PFSK-1 (cell line): ENCODE measurements at regions not wholly inside any gene's neighbourhood (a gene's known extent, or its start where the extent isn't known, plus 50 kb on each side); places are given as distances from the start of the nearest gene placed in this dataset.

Experiments
- FOXP2 ChIP-seq: optimal IDR thresholded peaks from 2 replicates; pipeline ENCODE3; 2011; ENCODE audit warnings: borderline replicate concordance, control low read depth, inconsistent platforms; ENCODE audit not compliant: insufficient read depth; ENCODE audit errors: extremely low read length, extremely low read depth
- POLR2AphosphoS5 ChIP-seq: IDR thresholded peaks from 2 replicates; pipeline ENCODE4 v1.6.1; 2012; ENCODE audit warnings: low read depth, mild to moderate bottlenecking, control low read depth, low read length, moderate library complexity
- REST ChIP-seq, 2 experiments: IDR thresholded peaks; 2 replicates each; pipeline versions ENCODE4 v1.6.1 to v1.8.0; 2011 to 2012; ENCODE audit warnings: low read depth in 2 of 2, low read length in 2 of 2, control low read depth in 1 of 2, inconsistent platforms in 1 of 2, mild to moderate bottlenecking in 1 of 2, moderate library complexity in 1 of 2; ENCODE audit not compliant: insufficient read depth in 1 of 2
- SIN3A ChIP-seq: IDR thresholded peaks from 2 replicates; pipeline ENCODE4 v1.6.1; 2012; ENCODE audit warnings: mild to moderate bottlenecking, low read length, moderate library complexity, borderline replicate concordance; ENCODE audit not compliant: insufficient read depth
- TAF1 ChIP-seq: IDR thresholded peaks from 2 replicates; pipeline ENCODE4 v1.6.1; 2012; ENCODE audit warnings: low read length, control low read depth, borderline replicate concordance; ENCODE audit not compliant: insufficient read depth

- no peak for TF ChIP-seq POLR2AphosphoS5
- TF ChIP-seq REST (IDR thresholded peaks at IDR 0.05; ENCODE audit: insufficient read depth in 1 of 2, low read depth in 2 of 2, low read length in 2 of 2) = no peak
- TF ChIP-seq SIN3A = no peak
- no peak for TF ChIP-seq FOXP2
- no peak for TF ChIP-seq TAF1
Observed at GRCh38 chr11:97966901-97967300, 1053.8 kb upstream of the CNTN5 start.

GRCh38 chr11:97968071-97968470 is 1052.7 kb upstream of the CNTN5 start:
- TF ChIP-seq REST (IDR thresholded peaks at IDR 0.05; ENCODE audit: insufficient read depth in 1 of 2, low read depth in 2 of 2, low read length in 2 of 2) (no peak), FOXP2 (no peak), SIN3A (no peak), POLR2AphosphoS5 (no peak), TAF1 (no peak)

GRCh38 chr11:97972731-97973130 is 1048.0 kb upstream of the CNTN5 start:
- no peak for TF ChIP-seq SIN3A
- TF ChIP-seq TAF1 = no peak
- TF ChIP-seq FOXP2 = no peak
- TF ChIP-seq POLR2AphosphoS5 = no peak
- TF ChIP-seq REST (IDR thresholded peaks at IDR 0.05; ENCODE audit: insufficient read depth in 1 of 2, low read depth in 2 of 2, low read length in 2 of 2) = no peak

GRCh38 chr11:97973352-97973857 is 1047.3 kb upstream of the CNTN5 start:
- no peak for TF ChIP-seq REST (IDR thresholded peaks at IDR 0.05; ENCODE audit: insufficient read depth in 1 of 2, low read depth in 2 of 2, low read length in 2 of 2)
- no peak for TF ChIP-seq POLR2AphosphoS5
- no peak for TF ChIP-seq TAF1
- TF ChIP-seq SIN3A = no peak
- TF ChIP-seq FOXP2 = no peak
